Activated CD4-positive, alpha-beta T cell treated with anti-CD3 and anti-CD28 coated beads, Interleukin-2, amount 50 U/mL, for 16 hours (primary cell): ENCODE measurements at regions not wholly inside any gene's neighbourhood (a gene's known extent, or its start where the extent isn't known, plus 50 kb on each side); places are given as distances from the start of the nearest gene placed in this dataset.
"Not testable (repeated sequence)": the region's sequence is repeated elsewhere in the genome, so short reads cannot be mapped to it uniquely, and the experiment has no call there.

Source experiments
- DNase-seq: peaks from one replicate; pipeline ENCODE4 v3.0.0-alpha.2; 2020

DNA sequence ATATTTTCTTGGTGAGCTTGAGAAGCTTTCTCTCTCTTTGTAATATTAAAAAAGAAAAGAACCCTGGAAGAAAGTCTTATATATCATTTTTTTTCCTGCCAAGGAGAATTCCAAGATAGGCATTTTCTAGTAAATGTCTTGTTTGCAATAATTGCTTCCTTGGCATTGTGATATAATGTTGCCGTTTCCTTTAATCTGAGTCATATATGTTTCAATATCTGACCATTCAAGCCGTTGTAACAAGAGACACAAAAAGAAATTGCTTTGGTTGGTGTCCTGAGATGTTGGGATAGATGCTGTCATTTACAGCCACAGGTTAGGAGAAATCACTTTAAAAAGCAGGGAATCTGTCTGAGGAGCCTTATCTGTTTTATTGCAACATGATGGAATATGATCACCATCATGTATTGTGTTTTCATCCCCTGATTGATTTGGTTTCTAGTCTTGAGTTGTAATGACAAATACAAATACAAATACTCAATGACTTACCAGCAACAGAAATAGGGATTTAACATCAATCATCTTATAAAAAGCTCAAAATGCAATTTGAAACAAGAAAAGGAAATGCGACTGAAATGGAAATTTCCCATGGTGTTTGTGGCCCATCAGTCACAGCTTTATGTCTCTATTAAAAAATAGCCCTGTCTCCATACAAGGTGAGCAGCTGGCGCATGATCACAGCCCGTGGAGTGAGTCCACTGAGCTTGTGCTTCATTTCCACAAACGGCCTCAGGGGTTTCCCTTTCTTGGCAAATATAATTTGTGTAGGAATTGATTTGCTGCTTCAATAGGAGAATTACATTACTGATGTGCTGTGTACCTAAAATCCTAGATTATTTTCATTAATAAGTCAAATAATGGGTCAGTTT is 250.1 kb upstream of the TRPC7 start:
- no peak for DNase-seq

DNA sequence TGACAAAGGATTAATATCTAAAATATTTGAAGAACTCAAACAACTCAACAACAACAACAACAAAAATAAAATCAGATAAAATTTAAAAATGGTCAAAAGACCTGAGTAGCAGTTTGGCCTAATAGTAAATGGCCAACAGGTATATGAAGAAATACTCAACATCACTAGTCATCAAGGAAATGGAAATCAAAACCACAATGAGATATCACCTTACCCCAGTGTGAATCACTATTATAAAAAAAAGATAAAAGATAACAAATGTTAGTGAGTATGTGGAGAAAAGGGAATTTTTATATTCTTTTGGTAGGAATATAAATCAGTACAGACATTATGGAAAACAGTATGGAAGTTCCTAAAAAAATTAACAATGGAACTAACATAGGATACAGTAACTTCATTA is 247.9 kb upstream of the TRPC7 start:
- no peak for DNase-seq

DNA sequence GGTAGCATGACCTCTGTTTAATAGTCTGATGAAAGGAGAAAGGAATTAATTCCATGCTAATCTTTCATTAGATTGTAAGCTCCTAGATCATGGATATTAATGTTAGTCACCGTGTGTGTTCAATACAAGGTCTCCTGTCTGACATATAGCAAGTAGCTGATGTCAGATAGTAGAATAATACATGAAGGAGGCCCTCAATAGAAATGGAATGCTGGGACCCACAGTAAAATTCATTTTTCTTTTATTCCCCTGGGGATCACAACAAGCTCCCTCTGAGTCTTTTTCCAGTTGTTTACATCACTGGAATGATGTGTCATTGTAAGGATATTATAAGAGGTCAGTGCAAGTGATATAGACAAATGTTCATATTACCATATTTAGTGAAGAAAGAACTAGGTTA is 240.3 kb upstream of the TRPC7 start:
- DNase-seq: no peak

DNA sequence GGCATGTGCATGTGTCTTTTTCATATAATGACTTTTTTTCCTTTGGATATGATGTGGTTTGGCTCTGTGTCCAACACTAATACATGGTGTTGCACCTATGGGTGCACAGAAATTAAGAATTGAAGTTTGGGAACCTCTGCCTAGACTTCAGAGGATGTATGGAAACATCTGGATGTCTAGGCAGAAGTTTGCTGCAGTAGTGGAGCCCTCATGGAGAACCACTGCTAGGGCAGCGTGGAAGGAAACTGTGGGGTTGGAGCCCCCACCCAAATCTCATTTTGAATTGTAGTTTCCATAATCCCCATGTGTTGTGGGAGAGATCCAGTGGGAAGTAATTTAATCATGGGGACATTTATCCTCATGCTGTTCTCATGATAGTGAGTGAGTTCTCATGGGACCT is 235.0 kb upstream of the TRPC7 start:
- DNase-seq: no peak

DNA sequence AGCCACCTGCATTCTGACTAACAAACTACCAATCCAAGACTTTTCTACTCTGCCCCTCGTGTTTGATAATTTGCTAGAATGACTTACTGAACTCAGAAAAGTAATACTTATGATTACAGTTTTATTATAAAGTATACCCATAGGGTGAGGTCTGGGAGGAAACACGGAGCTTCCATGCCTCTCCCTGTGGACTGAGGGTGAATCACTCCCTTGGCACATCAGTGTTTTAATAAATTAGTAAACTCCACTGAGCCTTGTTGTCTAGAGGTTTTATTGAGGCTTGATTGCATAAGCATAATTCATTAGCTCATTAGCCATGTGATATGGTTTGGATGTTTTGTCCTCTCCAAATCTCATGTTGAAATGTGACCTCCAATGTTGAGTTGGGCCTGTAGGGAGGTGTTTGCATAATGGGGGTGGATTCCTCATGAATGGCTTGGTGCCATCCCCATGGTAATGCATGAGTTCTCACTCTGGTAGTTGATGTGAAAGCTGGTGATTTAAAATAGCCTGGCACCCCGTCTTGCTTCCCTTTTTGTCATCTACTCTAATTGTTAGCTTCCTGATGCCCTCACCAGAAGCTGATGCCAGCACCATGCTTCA is 233.6 kb upstream of the TRPC7 start:
- no peak for DNase-seq

DNA sequence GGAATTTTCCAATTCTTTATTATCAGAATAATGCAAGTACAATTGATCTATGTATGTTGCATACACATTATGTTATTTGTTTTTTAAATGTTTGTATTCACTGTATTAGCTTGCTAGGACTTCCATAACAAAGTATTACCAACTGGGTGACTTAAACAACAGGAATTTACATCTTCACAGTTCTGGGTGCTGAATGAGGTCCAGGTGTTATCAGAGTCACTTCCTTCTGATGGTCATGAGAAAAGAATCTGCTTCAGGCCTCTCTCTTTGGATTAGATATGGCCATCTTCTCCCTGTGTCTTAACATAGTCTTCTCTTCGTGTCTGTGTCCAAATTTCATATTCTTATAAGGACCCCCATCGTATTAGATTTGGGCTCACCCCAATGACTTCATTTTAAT is 229.1 kb upstream of the TRPC7 start:
- DNase-seq: no peak

DNA sequence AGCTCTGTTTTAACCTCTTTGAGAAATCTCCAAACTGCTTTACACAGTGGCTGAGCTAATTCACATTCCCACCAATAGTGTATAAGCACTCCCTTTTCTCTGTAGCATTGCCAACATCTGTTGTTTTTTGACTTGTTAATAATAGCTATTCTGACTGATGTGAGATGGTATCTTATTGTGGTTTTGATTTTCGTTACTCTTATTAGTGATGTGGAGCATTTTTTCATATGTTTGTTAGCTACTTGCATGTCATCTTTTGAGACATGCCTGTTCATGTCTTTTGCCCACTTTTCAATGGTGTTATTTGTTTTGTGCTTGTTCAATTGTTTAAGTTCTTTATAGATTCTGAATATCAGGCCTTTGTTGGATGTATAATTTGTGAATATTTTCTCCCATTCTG is 225.2 kb upstream of the TRPC7 start:
- no peak for DNase-seq

DNA sequence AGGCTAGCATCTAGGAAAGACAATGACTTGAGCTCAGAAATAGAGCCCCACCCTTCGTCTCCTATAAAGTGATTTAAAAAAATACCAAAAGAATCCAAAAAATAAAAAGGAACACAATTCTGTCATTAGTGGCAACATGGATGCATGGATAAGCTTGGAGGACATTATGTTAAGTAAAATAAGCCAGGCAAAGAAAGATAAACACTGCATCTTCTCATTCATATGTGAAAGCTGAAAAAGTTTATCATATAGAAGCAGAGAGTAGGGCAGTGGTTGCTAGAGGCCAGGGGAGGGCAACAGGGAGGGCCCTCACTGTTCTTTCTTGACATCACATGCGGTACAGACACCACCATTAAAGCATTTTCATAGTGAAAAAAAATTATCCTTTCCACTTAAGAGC is 220.9 kb upstream of the TRPC7 start:
- no peak for DNase-seq

DNA sequence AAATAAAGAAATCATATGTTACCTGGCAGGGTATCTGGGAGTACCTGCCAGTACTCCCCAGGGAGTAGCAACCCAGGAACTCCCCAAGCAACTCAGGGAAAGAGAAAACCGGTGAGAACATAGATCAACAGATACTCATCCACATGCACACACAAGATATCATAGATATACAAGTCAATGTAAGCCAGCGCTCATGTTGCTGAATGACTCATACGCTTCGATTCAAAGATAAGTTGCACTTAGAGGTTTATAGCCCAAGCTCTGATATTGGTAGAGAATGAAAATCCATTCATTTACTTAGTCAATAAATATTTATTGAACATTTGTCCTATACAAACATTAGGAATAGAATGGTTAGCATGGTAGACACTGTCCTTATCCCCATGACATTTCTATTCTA is 219.1 kb upstream of the TRPC7 start:
- no peak for DNase-seq

DNA sequence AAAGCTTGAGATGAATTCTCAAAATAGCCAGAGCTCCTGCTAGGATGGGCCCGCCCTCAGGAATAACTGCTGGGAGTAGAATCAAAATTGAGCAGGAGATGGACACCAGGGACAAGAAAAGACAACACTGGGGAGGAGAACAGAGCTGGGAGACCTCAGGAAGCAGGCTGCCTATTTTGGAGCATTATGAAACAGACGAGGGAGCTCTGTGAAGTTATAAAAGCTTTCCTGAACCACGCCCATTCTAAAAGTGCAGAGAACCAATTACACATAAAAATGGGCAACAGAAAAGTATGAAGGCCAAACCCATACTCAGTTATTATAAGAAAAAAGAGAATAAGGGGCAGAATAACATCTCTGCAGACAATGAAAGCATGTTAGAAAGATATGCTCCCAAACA is 213.9 kb upstream of the TRPC7 start:
- no peak for DNase-seq

DNA sequence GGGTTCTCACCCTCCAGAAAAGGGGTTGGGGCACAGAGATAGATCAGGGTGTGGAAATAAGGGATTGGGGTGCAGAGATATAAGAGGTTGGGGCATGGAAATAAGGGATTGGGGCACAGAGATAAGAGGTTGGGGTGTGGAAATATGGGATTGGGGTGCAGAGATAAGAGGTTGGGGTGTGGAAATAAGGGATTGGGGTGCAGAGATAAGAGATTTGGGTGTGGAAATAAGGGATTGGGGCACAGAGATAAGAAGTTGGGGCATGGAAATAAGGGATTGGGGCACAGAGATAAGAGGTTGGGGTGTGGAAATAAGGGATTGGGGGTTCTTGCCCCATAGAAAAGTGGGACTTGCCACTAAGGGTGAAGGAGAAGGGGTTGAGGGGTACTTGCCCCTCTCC is 204.5 kb upstream of the TRPC7 start:
- not testable (repeated sequence) for DNase-seq

DNA sequence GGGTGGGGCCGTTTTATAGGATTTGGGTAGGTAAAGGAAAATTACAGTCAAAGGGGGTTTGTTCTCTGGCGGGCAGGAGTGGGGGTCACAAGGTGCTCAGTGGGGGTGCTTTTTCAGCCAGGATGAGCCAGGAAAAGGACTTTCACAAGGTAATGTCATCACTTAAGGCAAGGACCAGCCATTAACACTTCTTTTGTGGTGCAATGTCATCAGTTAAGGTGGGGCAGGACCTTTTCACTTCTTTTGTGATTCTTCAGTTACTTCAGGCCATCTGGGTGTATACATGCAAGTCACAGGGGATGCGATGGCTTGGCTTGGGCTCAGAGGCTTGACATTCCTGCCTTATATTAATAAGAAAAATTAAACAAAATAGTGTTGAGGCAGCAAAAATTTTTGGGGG is 200.1 kb upstream of the TRPC7 start:
- DNase-seq: not testable (repeated sequence)

DNA sequence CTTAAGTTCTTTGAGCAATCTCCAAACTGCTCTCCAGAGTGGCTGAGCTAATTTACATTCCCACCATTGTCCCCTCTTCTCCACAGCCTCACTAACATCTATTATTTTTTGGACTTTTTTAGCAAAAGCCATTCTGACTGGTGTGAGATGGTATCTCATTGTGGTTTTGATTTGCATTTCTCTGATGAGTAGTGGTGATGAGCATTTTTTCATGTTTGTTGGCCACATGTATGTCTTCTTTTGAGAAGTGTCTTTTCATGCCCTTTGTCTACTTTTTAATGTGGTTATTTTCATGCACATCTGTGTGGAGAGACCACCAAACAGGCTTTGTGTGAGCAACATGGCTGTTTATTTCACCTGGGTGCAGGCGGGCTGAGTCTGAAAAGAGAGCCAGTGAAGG is 199.7 kb upstream of the TRPC7 start:
- DNase-seq: not testable (repeated sequence)

DNA sequence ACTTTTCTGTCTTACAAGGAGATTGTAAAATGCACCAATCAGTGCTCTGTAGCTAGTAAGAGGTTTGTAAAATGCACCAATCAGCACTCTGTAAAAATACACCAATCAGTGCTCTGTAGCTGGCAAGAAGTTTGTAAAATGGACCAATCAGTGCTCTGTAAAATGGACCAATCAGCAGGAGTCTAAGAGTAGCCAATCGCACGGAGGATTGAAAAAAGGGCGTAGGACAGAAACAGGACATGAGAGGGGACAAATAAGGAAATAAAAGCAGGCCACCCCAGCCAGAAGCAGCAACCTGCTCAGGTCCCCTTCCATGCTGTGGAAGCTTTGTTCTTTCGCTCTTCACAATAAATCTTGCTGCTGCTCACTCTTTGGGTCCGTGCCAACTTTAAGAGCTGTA is 199.1 kb upstream of the TRPC7 start:
- DNase-seq: not testable (repeated sequence)

DNA sequence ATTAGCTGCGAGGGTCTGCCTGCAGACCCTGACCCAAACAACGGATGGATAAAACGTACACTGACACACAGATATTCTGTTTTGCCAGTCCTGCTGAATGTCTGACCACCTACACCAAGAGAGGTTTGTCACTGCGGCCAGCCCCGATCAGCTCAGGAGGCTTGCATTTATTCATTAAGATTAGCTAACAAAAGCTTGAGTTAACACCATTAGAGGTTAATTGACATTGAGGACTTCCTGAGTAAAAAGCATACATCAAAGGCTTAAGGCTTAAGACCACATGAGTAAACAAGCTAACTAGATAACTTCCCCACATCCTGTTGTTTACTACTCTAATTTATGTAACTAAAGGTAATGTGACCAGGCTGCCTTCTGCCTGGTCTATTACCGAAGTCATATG is 198.1 kb upstream of the TRPC7 start:
- no peak for DNase-seq

DNA sequence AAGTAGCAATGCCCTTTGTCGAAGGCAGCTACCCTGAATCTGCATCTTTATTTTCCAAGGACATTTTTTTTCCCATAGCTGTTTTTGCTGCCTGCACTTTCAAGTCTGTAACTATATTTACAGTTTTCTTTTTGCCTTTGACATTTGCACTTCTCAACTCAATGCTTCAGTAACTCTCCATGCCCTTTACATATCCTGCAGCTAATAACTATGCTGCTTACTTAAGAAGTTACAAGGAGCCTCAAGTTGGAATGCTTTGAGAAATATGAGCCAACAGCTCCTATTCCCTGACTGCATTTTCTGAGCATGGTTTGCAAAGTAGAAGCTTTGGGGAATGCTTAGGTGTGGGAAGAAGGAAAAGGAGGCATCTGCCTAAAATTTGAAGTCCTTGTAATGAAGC is 194.8 kb upstream of the TRPC7 start:
- no peak for DNase-seq

DNA sequence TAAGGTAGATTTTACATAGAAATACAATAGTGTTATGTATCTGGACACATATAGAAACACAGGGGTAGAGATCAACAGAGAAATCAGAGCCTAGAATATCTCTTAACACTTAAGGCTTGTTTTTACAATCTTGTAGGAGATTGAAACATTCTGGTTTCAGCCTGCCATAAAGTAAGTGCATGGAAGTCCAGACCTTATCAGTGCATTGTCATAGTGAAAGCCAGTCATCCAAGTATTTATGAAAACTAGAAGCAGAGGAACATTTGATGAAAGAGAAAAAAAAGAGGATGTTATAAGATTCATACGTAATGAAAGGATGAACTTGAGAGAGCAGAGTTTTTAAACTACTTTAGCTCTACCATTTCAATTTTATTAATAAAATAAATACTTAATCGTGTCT is 194.3 kb upstream of the TRPC7 start:
- DNase-seq: no peak

DNA sequence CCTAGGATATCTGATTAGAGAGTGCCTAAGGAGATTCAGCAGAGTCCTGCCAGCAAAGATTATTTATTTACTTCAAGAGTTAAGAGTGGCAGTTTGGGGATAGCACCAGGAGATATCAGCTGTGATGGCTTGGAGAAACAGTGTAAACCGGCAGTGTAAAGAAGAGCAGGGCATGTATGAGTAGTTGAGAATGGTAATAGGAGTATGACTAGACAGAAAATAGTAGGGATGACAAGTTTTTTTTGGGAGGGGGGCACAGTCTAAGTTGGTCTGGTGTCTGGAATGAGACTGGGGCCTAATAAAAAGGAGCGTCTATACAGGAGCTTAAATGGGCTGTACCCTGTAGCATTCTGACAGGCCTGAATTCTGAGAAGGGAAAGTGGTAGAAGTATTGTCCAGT is 181.8 kb upstream of the TRPC7 start:
- not testable (repeated sequence) for DNase-seq

DNA sequence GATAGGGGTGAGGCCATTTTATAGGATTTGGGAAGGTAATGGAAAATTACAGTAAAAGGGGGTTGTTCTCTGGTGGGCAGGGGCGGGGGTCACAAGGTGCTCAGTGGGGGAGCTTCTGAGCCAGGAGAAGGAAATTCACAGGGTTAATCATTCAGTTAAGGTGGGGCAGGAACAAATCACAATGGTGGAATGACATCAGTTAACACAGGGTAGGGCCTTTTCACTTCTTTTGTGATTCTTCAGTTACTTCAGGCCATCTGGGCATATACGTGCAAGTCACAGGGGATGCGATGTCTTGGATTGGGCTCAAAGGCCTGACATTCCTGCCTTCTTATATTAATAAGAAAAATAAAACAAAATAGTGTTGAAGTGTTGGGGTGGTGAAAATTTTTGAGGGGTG is 181.1 kb upstream of the TRPC7 start:
- DNase-seq: not testable (repeated sequence)

DNA sequence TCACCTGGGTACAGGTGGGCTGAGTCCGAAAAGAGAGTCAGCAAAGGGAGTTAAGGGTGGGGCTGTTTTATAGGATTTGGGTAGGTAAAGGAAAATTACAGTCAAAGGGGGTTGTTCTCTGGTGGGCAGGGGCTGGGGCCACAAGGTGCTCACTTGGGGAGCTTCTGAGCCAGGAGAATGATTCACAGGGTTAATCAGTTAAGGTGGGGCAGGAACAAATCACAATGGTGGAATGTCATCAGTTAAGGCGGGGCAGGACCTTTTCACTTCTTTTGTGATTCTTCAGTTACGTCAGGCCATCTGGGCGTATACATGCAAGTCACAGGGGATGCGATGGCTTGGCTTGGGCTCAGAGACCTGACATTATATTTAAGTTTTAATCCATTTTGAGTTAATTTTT is 179.7 kb upstream of the TRPC7 start:
- DNase-seq: not testable (repeated sequence)

DNA sequence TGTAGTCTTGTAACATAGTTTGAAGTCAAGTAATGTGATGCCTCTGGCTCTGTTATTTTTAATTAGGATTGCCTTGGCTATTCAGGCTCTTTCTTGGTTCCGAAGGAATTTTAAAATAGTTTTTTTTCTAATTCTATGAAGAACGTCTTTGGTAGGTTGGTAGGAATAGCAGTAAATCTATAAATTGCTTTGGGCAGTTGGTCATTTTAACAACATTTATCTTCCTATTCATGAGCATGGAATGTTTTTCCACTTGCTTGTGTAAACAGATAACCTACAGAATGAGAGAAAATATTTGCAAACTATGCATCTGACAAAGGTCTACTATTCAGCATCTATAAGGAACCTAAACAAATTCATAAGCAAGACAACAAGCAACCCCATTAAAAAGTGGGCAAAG is 173.2 kb upstream of the TRPC7 start:
- DNase-seq: no peak

DNA sequence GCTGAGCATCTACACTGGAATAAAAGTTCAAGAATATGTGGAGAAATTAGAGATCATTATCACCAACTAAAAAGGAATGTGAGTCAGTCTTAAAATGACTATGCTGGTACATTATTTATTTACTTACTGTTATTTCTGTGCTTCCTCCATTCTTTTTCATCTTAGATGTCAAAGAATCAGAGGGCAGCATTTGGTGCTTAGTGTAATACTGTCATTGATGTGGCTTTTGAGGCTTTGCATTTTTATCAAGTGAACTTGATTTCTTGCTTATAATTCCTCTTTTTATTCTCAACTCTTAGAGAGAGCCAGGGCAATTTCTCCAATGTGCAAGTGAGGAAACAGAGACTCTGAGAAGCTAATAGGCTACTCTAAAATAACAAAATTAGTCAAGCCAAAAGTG is 163.7 kb upstream of the TRPC7 start:
- no peak for DNase-seq

DNA sequence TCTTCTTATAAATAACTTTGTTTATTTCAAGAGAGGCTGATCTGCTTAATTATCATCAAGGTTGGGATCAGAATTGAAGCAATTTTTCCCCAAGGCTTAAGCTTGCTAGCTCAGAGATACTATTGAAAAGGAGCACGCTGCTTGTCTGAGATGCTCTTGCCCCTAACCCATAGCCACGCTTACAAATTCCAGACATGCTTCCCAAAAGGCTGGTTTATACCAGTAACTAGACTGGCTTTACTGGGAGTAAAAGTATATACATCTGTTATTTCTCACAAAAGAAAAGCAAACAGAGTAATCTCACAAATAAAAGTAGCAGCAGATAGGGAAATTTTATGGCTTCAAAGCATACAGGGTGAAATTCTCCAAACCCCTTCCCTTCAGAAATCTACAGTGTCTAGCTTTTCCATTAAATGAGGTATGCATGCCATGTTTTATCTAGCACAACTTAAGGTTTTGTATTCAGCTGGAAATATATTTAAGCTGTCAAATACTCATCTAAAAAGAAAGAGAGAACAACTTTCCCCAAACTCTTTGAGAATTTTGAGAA is 163.2 kb upstream of the TRPC7 start:
- DNase-seq: no peak

DNA sequence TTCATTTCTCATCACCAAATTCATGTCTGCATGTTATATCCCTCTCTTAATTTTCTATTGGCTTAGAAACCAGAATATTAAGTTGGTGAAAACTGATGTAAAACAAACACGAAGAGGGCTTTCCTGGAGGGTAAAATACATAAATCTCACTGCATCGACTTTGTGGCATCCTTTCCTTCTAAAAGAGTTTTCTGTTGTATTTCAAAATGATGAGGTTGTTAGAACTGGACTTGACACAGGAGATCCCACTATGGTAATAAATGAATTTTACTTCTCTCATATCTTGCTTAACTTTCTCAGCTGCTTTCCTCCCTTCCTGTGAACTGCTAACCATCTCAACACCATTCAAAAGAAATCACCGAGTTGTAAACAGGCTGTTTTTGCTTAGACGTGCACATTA is 162.0 kb upstream of the TRPC7 start:
- DNase-seq: no peak

DNA sequence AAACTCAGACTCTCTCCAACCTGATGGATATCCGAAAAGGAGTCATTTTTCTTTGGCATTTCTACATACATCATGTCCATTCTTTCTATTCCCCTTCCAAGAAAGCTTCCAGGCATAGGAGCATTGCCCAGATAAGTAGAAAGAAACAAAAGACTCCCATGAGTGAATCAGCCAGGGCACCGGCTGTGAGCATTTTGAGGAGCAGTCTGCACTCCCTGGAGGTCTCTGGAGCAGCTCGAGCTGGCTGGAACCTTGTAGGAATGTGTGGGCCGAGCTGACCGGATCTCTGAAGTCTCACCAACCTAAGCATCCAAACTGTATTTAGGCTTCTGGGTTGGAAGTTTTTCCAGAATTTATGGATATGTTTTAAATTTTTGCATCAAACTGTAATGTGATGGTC is 161.4 kb upstream of the TRPC7 start:
- no peak for DNase-seq
